GM19238 (cell line): ENCODE measurements at regions not wholly inside any gene's neighbourhood (a gene's known extent, or its start where the extent isn't known, plus 50 kb on each side); places are given as distances from the start of the nearest gene placed in this dataset.
"Not testable (repeated sequence)": the region's sequence is repeated elsewhere in the genome, so short reads cannot be mapped to it uniquely, and the experiment has no call there.

ENCODE experiments used
- DNase-seq: peaks from one replicate; pipeline ENCODE4 v3.0.0; 2011; ENCODE audit warnings: low spot score; ENCODE audit not compliant: insufficient read length

DNA sequence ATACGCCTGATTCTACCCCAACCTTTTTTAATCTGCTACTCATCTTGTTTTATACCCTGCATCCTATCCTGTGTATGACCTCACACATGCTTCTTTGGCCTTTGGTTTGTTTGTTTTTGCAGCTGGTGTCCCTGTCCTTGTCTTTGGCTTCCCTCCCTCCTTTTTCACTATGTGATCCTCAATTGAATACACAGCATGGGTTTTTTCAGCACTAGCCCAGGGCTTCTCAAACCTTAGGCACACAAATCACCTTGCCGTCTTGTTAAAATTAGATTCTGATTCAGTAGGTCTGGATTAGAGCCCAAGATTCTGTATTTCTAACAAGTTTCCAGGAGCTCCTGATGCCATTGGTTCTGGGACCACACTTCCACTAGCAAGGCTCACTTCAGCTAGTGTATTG, 321.5 kb upstream of the MAN1A1 start:
- DNase-seq = no peak

DNA sequence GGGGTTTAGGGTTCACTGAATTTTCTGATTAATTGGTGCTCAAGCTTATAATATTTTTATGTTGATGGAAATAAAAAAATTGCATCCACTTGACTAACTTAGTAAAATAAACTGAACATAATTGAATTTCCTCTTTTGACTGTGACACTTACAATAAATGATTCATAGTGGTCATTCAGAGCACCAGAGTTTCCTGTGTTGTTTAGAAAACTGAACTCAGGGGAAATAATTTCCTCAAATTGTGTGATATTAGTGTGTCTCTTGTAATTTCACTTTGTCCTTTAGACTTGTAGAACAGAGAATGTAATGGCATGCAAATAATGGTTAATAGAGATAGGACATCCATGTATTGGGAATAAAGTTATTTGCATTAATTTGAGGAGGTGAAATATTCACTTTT, 319.7 kb upstream of the MAN1A1 start:
- DNase-seq = no peak

DNA sequence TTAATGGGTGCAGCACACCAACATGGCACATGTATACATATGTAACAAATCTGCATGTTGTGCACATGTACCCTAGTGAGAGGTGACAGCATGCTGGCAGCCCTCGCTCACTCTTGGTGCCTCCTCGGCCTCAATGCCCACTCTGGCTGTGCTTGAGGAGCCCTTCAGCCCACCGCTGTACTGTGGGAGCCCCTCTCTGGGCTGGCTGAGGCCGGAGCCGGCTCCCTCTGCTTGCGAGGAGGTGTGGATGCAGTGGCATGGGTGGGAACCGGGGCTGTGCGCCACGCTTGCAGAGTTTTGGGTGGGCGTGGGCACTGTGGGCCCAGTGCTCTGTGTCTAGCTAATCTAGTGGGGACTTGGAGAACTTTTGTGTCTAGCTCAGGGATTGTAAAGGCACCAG, 315.9 kb upstream of the MAN1A1 start:
- DNase-seq = not testable (repeated sequence)

DNA sequence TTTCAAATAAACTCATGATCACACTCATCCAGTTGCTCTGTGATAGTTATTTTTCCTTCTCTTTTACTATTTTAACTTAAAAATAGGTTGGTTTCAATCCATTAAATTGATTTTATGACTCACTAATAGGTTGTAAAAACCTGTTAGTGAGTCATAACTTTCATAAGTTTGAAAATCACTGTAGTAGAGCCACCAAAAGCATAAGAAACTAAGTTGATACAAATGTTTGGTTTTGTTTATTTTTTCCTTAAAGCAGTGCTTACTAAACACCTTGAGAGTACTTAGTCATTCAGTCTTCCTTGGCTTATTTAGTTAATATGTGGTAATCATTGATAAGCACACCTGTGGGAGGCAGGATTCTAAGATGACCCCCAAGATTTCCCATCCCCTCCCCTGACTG, 312.1 kb upstream of the MAN1A1 start:
- DNase-seq = no peak

DNA sequence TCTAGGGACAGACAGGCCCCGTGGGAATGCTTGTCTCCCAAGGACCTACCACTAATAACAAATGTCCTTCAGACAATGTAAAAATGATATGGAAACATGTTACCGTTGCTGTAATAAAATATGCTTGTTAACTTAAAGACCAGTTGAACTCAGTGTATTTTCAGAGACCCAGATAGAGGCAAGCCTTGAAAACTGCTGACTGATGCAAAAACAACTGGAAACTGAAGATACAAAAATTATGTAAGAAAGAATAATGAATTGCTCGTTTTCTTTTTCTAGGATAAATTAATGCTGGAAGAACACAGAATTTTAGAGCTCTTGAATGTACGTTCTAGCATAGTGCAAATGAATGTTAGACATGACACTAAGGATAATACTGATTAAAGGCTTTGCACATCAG, 311.5 kb upstream of the MAN1A1 start:
- DNase-seq = no peak

DNA sequence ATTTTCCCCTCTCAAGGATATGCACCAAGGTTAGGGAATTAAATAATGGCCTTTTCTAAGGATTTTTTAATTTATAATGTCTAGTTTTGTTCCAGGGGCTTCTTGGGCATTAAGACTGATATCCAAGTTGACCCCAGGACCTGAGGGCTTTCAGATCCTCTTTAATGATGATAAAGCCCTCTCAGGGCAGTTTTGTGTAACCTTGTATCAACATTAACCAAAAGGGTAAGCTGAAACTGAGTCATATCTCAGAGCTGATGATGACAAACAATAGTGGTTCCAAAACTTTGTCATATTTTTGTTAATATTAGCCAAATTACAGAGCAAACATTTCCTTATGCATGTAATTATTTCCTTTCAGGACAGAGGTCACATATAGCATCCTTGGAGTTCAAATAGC, 309.4 kb upstream of the MAN1A1 start:
- DNase-seq = no peak

DNA sequence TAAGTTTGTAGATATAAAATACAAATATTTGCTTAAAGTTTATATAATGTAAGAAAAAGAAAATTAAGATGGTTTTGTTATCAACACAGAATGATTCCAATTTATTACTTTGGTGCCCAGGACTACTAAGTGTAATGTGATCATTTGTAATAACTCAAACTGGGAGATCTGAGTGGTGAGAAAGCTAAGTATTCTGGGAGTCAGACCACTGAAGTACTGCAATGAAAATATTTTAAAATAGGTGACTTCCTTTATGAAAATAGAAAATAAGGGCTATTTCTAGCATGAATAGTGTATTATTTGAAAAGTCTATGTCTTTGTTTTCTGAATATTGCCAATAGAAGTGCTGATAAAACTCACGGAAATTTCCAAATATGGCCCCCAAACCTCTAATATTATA, 305.6 kb upstream of the MAN1A1 start:
- DNase-seq = no peak

DNA sequence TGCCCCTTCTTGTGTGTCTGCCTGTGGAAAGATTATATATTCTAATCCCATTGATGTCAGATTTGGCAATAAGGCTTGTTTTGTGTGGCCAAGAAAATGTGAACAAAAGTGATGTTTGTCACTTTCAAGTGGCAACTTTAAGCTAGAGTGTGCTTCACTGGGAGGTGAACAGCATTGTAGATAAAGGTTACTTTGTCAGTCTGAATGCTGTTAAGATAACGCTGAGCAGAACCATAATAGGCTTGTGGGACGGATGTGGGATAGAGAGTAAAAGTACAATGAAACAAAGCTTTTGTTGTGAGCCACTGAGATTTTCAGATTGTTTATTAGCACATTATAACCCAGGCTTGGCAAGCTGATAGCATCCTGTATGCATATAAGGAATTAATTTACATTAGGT, 303.8 kb upstream of the MAN1A1 start:
- no peak for DNase-seq

DNA sequence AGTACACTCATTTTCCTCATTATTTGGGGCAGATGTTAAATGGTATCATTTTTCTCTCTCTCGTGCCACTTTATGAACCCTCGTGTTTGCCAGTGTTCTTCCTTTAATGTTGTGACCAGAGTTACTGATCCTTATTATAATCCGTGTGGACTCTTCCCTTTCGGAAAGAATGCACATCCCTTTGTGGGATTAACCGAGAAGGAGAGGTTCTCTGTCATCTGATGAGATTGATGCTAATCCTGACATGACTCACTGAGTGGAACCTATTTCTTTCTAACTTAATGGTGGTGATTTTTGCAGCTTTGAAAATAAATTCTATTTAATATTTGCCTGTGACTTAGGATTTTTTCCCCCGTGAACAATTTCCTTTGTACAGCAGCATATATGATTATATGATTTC, 300.0 kb upstream of the MAN1A1 start:
- no peak for DNase-seq

DNA sequence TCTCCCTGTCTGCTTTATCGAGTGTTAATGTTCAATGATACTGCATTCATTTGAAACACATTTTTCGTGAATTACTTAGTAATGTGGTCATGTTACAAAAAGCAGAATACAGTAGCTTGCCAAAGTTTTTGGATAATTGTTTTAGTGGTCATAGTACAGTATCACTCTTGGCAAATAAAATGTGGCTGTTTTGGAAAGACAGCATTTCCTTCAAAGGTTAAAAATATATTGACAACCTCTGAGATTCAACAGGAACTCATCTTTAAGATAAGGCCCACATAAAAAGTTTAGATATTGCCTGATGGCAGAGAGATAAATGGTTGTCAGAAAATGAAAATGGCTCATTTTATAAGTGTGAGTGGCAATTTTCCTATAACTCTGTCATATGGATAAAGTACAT, 297.7 kb upstream of the MAN1A1 start:
- DNase-seq = no peak

DNA sequence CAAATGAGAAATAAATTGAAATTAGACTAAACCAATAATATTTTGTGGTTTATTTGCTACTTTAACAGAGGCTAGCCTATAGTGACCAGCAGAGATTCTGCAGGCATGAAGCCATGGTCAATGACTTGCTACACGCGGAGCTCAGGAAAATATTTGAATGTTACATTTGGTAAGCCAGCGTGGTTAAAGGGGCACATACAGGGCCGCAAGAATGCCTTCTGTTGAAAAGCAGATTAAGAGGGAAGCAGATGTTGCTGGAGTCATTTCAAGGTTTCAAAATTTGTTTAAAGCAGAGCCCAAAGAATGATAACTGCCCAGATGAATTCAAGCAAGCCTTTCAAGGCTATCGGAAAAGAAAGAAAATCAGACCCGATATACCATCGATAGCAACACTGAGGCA, 294.3 kb upstream of the MAN1A1 start:
- no peak for DNase-seq

DNA sequence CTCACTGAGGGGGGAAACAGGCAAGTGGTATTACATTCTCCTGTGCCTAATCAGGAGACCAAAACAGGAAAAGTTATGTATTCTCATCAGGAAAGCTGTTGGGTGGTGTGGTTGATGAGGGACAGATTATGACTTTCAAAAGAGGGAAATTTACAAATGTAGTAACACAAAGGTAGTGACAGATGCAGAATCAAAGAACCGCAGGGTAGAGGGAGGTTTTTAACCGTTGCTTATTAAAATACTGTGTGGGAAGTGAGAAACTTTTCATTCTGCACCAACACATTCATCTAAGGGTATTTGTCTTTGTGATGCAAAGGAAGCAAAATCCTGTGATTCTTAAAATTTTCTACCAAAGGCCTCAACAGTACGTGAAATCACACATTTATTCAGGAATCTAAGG, 288.2 kb upstream of the MAN1A1 start:
- DNase-seq = no peak

DNA sequence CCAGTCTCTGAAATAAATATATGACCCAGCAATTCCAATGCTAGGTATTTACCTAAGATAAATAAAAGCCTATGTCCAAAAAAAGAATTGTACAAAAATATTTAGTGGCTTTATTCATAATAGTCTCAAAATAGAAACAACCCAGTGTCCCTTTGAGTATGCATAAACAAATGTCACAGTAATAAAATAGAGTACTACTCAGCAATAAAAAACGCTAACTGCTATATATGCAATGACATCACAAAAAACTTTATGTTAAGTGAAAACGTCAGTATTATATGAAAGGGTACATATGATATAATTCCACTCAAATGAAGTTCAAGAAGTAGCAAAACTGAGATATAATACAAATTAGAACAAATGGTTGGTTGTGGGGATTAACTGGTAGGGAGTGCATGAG, 286.5 kb upstream of the MAN1A1 start:
- no peak for DNase-seq

DNA sequence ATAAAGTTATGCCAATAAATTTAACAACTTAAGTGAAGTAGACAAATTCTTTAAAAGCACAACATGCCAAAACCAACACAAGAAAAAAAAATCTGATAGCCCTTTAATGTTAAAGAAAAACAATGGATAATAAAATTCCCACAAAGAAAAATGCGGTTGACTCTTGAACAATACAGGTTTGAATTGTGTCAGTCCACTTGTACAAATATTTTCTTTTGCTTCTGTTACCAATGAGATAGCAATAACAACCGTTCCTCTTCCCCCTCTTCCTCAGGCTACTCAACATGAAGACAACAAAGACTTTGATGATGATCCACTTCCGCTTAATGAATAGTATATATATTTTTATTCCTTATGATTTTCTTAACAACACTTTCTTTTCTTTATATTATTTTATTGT, 283.9 kb upstream of the MAN1A1 start:
- DNase-seq = no peak

DNA sequence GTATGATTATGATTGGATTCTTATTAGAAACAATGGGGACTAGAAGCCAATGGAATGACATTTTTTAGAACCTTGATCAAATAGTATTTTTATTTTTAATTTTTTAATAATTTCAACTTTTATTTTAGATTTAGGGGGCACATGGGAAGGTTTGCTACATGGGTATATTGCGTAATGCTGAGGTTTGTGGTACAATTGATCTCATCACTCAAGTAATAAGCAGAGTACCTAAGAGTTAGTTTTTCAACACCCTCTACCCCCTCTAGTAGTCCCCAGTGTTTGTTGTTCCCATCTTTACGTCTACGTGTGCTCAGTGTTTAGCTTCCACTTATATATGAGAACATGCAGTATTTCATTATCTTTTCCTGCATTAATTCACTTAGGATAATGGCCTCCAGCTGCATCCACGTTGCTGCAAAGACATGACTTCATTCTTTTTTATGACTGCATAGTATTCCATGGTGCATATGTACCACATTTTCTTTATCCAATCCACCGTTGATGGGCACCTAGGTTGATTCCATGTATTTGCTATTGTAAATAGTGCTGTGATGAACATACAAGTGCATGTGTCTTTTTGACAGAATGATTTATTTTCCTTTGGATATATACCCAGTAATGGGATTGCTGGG, 281.1 kb upstream of the MAN1A1 start:
- DNase-seq = no peak

DNA sequence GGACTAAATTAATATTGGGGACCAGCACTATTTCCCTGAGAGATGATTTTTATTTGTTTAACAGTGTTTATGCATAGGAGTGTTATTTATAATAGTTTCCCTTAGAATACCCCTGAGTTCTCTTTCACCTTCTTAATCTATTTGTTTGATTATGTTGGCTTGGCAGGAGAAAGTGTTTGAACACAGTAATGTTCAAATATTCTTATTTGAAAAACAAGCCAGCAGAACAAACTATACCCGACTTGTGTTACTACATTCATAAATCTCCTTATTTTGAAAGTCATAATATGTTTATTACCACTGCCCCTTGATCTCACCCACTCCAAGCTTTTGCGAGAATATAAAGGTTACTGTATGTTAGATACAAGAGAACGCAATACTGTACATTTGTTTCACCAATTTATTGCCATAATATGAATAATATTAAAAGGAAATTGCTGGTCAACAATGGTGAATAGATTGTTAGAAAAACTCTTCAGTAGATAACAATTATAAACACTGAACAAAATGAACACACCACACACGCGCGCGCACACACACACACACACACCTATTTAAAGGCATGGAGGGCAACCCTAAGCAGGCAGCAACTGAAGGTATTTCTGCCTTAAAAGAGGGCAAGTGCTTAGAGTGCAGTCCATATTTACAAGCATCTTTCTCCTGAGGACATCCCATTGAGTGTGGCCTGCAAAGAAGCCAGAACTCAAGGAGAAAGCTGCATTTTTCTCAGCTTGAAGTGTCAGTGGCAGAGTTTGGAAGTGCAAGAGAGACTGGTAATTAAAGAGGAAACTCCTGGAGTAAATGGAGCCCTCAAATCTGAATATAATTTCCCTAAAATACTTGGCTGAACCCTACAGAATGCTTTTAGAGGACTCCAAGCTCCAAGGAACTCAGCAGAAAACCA, 279.4 kb upstream of the MAN1A1 start:
- no peak for DNase-seq

DNA sequence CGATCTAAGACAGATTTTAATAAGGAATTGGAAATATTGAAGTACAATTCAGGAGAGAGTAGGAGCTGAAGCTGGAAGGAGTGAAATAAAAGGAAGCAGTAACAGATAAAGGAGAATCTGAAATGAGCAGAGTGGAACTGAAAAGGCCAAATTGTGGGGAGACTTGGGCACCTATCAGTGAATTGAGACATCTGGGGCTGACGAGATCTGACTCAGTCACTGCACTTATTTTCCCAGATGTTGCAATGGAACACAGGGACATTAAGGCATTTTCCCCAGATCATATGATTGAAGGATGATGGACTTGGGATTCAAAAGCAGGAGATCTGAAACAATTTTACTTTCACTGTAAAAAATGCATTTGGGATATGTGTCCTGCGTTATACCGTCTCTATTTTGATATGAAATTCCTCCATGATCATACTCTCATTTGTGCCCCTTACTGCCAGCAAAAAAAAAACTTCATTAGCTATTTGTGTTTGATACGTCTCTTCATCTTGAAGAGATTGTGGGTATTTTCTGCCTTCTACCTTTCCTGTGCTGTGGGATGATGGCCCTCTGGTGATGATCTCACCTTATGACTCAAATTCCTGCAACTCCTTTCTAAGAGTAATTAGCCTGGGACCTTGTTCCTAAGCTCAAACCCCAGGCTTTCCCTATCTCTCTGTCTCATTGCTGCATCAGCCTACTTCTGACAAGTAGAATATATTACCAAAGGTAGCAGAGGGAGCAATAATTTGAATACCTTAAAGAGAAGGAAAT, 278.5 kb upstream of the MAN1A1 start:
- DNase-seq = no peak

DNA sequence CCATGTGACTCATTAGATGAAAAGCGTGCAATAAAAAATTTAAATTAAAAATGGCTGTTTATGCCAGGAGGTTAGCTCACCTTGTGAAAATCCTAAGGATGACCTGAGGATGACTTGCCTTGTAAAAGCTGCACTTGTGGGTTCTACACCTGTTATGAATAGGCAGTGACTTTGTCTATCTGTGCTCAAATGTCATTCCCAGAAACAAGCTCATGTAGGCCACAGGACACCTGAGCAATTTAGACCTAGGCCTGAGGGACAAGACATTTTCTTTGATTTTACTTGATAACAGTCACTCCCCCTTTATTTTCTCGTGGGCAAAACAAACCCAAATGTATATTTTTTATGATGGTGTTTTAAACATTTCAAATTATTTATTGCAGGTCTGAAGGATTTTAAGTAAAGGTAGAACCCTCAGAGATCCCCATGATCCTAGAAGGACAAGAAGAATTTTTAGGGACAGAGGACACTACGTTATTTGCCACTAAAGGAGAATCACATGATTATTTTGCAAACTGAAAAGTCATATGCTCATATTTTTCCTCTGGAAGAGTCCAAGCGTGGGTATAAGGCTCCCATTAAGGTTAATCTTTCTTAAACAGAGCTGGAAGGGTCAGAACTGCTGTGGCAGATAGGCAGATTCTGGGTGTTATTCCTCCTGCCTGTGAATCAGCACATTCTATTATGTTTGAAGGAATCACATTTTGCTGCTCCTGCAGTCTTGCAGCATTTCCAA, 277.5 kb upstream of the MAN1A1 start:
- DNase-seq = no peak

DNA sequence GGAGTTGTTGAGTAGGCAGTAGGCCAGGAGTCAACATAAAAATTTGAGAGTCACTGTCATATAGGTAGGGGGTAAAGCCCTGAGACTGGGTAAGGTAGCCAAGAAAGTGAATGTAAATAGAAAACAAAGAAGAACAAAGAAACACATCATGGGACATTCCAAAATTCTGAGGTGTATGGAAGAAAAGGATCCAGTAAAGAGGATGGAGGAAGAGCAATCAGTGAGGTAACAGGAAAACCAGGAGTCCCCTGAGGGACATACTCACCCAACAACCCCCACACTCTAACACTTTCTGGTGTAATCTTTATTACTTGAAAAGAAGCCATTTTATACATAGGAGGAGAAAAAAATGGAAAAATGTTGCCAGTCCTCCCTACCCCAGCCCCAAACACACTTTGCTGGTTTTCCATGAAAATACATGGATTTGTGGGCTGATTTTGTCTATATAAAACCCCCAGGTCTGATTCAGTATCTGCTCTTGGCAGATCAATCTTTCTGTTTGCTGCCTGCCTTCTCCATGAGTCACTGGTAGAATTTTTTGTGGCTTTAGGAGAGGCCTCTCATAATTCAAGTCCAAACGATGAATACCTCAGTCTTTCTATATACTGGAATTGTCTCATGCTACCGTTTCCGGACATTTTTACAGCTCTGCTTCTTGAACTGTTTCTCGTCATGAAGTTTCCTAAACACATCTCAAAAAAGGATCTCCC, 271.4 kb upstream of the MAN1A1 start:
- DNase-seq = no peak

DNA sequence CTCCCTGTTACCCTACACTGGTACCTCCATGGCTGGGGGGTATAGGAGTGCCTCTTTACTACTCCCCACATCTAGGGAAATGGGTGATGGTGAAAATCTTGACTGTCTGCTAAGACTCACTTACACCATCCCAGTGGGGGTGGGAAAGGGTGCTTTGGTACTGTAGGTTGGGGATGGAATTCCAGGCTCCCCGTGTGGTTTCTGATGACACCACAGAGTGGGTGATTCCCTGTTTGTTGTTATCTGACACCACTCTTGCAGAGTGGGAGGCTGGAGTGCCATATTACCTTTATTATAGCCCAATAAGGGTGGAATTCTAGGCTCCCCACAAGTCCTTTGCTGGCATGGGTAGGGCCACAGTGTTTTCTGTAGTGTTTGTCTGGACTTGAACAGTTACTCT, 264.6 kb upstream of the MAN1A1 start:
- no peak for DNase-seq

DNA sequence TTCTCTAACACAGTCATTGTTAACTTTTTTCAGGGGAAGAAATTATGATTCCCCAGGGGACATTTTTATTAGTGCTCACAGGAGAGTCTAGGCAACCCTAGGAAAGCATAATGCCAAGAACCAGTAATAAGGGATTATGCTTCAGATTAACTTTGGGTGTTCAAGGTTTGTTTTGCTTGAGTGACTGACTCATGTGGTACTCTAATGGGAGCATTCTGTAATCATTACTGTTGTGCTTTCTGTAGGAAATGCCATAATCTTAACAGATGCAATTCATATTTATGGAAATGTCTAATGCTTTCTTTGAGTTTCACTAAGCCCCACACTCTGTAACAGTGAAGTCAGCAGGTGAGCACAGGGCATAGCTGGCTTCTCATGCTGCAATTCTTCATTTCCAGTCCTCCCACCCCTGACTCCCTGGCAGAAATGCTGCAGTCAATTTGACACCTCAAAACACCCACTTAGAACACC, 263.4 kb upstream of the MAN1A1 start:
- no peak for DNase-seq
